CMK (cell line): ENCODE measurements at regions not wholly inside any gene's neighbourhood (a gene's known extent, or its start where the extent isn't known, plus 50 kb on each side); places are given as distances from the start of the nearest gene placed in this dataset.

Experiments used
- DNase-seq: peaks from one replicate; pipeline ENCODE4 v3.0.0-alpha.2; 2010; ENCODE audit warnings: low read depth

- DNase-seq, result no peak
Measured at GRCh38 chr2:161020437-161020836, 139.8 kb upstream of the TANK start.

- no peak for DNase-seq
Measured at GRCh38 chr2:161028581-161028980, 131.6 kb upstream of the TANK start.

DNA sequence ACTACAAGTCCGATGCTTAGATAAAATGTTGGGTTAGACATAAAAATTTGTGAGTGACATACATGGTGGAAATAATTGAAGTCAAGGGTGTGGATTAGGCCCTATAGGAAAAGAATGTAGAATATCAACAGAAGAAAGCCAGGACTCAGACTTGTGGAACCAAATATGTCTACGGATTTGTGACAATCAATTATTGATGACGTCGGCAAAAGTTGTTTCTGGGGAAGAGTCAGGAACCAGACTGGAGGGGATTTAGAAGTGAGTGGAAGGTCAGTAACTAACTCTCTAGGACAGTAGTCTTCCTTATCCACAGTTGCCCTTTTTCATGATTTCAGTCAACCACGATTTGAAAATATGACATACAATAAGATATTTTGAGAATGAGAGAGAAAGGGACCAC lies 130.9 kb upstream of the TANK start:
- DNase-seq, result no peak

DNA sequence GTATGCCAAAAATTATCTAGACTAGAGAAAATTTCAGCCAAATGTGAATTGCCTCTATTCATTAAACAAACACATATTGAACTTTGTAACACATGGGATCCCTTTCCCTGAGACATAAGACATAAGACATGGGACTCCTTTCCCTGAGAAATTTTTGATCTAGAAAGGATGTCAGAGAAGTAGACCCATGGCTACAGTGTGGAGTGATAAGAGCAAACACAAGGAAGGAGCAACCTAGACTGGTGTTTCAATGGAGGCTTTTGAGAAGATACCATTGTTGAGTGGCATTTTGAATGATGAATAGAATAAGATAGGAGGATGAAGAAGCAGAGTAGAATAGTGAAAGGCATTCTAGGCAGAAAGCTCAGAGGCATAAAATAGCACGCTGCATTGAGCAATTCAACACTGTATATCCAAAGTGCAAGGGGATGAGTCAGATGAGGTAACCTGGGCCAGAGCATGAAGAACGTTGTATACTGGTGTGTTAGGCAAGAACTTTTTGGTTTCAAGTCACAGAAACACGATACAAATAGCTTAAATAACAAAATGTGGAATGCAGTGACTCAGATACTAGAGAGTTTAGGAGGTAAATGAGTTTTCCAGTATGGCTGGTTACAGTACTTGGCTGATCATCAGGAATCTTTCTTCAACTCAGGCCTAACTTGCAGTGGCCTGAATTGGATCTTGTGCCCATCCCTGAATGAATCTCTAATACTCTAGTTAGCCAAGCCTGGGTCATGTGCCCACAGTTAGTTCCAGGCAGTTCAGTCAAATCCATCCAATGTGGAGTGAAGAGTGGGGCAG lies 129.8 kb upstream of the TANK start:
- DNase-seq, result no peak

DNA sequence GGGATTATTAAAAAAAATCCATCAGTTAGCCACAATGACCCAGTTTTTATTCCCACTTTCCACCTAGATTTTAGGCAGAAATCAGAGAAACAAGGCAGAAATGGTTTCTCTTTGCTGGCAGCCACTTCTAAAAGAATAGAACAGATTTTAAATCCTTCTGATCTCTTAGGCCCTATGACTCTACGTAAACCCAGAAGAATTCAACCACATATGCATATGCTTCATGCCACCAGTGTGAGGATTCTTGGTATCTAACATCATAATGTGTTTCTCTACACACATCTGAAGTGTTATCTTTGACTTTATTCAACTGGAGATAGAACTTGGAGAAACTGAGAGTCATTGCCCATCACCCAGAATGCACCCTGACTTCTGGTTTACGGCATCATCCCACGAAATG lies 128.7 kb upstream of the TANK start:
- no peak for DNase-seq

DNA sequence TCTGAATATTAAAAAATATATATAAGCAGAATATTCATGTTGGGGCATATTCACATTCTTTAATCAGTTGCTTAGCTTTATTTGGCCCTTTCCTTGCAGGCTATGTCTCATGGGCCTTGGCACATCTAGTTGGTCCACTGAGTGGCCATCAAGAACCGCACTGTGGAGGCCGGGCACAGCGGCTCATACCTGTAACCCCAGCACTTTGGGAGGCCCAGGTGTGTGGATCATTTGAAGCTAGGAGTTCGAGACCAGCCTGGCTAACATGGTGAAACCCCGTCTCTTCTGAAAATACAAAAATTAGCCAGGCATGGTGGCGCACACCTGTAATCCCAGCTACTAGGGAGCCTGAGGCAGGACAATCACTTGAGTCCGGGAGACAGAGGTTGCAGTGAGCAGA lies 127.6 kb upstream of the TANK start:
- no peak for DNase-seq

- no peak for DNase-seq
Measured at GRCh38 chr2:161033059-161033660, 127.1 kb upstream of the TANK start.

DNA sequence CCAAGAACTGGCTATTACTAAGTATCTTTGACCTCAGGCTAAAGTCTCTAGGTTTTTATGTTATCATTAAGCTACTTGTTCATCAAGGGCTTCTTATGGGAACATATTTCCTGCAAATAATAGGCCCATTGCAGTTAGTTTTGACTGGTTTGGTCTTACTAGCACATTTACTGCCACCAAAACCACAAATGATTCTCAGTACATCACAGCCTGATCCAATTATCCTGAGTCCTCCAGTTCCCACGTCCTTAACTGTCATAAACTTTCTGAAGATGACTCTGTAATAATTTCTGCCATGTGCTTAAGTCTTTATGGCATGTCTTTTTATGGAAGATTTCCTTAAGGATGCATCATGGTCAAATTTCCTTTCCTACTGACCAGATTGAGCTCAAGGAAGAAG lies 123.3 kb upstream of the TANK start:
- no peak for DNase-seq

DNA sequence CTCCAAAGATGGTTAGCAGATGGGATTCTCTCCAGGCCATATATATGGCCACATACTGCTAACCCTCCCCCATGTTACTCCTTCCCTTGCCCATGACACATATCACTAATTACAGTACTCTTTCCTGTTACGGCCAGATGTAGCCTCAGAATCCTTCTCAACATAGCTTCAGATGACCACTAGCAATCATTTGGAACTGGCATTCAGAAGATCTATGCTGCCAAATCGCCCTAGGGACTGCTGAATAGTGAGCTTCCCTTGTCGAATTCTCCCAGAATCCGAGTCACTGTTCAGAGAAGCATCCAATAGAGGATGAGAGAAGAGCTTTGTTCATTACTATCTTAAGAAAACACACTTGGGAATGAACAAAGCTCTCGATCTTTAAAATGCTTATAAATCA lies 121.2 kb upstream of the TANK start:
- no peak for DNase-seq

GRCh38 chr2:161041356-161041755 lies 118.9 kb upstream of the TANK start:
- no peak for DNase-seq

DNA sequence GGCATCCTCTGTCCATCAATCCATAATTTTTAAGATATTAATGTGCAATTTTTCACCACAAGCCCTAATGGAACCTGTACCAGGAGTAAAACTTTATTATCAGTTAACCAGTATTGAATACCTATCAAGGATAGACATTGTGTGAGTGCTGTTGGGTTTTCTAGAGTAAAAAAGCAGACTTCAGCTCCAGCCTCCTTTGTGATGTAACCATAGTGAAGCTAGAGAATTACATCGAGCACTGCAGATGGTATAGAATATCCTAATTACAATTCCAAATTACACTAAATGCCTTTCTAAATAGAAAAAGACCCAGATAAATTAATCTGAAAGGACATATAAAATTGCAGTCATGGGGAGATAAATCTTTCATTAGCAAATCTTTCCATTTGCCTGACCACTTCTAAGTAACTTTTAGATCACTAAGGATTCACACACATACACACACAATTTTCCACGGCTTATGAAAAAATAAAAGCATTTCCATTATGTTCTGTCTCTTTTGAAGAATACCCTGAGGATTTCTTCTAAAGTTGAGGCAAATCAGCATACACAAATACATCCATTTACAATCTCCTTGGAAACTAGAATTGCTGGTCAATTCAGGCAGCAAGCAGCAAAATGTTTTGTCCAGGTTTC lies 117.1 kb upstream of the TANK start:
- DNase-seq, result no peak

- no peak for DNase-seq
Measured at GRCh38 chr2:161044095-161044865, 115.9 kb upstream of the TANK start.

GRCh38 chr2:161044921-161045320 lies 115.3 kb upstream of the TANK start:
- no peak for DNase-seq

DNA sequence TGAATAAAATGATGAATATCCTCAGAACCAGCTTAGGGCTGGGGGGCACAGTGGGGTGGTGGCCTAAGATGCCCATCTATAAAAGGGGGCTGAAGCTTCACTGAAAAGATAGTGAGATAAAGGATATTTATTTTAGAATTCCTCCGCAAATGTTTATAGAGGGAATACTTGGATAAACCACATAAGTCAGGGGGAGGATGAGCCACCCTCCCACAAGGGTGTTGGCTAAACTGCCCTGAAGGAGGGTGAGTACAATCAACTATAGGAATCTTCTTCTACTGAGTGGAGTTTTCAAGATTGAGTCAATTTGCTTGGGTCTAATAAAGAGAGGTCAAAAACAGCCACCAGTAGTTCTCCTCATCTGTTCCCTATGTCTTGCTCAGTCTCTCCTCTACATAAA lies 114.5 kb upstream of the TANK start:
- no peak for DNase-seq

DNA sequence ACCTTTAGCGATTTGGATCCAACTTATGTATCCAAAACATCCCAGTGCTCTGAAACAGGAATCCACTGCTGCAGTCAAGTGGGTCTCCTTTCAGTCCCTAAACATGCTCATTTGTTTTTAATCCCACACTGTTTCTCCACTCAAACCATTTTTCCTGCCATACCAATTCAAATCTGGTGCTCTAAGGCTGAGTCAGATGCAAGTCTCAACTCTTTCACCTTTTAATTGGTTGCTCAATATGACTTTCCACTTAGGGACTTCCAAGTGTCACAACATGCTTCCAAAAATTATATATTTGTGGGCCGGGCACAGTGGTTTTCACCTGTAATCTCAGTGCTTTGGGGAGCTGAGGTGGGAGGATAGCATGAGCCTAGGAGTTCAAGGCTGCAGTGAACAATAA lies 113.4 kb upstream of the TANK start:
- no peak for DNase-seq

- no peak for DNase-seq
Measured at GRCh38 chr2:161048317-161048716, 111.9 kb upstream of the TANK start.

DNA sequence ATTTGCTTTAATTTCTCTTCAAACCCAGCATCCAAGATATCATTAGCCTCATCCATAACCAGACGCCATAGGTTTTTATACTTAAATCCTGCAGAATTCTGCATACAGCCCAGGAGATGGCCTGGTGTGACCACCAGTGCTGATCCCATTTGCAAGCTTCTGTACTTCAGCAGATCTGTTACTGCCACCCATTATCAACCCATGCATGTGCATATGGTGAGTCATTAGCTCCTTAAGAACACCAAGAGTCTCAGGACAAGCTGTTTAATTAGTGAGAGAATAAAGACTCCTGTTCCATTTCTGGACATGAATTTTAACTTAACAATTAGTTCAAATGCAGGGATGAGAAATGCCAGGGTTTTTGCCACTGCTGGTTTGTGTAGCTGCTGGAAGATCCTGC lies 110.7 kb upstream of the TANK start:
- DNase-seq, result no peak

- no peak for DNase-seq
Measured at GRCh38 chr2:161052214-161052613, 108.0 kb upstream of the TANK start.

DNA sequence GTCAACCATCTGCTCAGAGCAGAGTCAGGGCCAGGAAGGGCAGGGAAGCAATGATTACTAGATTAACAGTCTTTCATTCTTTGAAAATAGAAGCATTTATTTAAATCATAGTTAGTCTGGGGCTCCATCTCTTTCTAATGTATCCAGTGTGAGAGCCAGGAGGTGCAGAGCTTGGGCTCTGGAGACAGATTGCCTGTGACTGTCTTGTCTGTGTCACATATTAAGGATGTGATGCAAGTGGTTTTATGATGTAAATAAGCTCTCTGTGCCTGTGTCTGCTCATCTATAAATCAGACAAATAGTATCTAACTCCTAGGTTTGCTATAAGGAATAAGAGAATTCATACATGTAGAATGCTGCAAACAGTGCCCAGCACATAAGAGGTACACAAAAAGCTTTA lies 104.9 kb upstream of the TANK start:
- no peak for DNase-seq

DNA sequence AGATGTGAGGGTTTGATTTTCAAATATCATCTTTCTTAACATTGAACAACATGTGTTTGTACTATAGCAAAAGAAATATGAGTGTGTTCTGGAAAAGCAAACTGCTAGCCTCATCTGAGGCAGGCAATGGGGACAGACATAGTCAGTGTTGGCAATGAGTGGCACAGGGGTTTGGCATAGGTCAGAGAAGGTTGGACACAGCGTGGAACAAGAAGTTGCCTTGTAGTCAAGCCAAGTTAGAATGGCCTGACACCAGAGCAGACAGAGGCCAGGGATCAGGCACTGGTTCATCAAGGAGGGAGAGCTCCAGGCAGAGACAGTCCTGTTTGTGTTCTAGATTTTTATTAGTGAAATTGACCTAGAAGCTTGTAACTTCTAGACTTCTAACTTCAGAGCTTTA lies 100.8 kb upstream of the TANK start:
- no peak for DNase-seq

DNA sequence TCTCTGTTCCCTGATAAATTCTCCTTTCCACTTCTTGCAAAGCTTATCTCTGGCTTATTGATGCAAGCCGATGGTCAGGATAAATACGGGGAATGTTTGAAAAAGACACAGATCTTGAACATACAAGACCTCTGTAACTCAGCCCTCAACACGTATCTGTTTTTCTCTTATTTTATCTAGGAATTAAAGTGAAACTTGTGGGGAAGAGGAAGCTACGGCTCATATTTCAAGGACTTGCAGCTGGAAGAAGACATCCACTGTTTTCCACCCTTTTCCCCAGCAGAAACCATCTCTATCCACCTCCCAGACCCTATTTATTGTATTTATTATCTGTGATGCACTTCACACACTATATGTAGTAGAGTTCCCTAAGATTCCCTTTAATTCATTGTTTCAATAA lies 98.4 kb upstream of the TANK start:
- no peak for DNase-seq

GRCh38 chr2:161063157-161063945 lies 96.9 kb upstream of the TANK start:
- peak; percentile 17 for DNase-seq
